ENCODE measurements at regions not wholly inside any gene's neighbourhood (a gene's known extent, or its start where the extent isn't known, plus 50 kb on each side); places are given as distances from the start of the nearest gene placed in this dataset.

DNA sequence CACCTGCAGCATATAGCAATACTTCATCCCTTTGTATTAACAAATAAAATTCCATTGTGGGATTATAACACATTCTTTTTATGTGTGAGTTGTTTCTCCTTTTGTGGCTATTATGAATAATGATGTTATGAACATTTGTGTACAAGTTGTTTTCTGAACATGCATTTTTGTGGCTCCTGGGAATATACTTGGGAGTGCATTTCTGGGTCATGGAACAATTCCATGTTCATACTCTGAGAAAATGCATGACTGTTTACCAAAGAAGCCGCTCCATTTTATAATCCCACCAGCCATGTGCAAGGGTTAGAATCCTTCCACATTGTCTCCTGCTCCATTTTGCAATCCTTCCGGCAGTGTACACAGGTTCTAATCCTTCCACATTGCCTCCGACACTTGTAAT lies 713.8 kb downstream of the TBC1D22A start:
- Mint-ChIP-seq H3K4me3 (no peak overlapping the region), H3K27ac (no peak overlapping the region), H3K27me3 (ENCODE audit: low read depth) (peaks cover 9% of the 10 kb centered on the region), H3K9me3 (peaks cover 9% of the 10 kb centered on the region), H3K36me3 (ENCODE audit: low read depth) (no peaks in the 10 kb centered on the region), H3K4me1 (no peaks in the 10 kb centered on the region)
- TF ChIP-seq, protein P1, sequence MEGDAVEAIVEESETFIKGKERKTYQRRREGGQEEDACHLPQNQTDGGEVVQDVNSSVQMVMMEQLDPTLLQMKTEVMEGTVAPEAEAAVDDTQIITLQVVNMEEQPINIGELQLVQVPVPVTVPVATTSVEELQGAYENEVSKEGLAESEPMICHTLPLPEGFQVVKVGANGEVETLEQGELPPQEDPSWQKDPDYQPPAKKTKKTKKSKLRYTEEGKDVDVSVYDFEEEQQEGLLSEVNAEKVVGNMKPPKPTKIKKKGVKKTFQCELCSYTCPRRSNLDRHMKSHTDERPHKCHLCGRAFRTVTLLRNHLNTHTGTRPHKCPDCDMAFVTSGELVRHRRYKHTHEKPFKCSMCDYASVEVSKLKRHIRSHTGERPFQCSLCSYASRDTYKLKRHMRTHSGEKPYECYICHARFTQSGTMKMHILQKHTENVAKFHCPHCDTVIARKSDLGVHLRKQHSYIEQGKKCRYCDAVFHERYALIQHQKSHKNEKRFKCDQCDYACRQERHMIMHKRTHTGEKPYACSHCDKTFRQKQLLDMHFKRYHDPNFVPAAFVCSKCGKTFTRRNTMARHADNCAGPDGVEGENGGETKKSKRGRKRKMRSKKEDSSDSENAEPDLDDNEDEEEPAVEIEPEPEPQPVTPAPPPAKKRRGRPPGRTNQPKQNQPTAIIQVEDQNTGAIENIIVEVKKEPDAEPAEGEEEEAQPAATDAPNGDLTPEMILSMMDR (IDR thresholded peaks at IDR 0.05; ENCODE audit: unreplicated experiment in 3 of 3) = no peak

DNA sequence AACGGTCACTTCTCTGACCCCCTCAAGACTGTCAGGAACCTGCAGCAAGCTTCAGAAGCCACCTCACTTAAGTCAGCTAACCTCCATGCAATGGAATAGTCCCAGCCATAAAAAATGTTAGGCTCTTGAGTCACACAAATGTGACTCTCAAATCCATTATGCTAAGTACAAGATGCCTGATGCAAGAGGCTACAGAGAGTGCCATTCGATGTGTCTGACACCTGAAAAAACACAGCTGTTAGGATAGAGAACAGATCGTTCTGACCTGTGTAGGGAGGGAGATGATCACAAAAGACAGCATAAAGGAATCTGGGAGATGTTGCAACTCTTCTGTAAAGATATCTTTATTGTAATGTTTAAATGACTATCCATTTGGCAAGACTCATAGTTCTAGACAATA lies 712.4 kb downstream of the TBC1D22A start:
- peaks cover 3% of the 10 kb centered on the region for H3K9me3 Mint-ChIP-seq
- H3K4me1 Mint-ChIP-seq = no peaks in the 10 kb centered on the region
- no peak overlapping the region for H3K4me3 Mint-ChIP-seq
- H3K27me3 Mint-ChIP-seq (ENCODE audit: low read depth) = peaks cover 9% of the 10 kb centered on the region
- TF ChIP-seq, protein P1 (IDR thresholded peaks at IDR 0.05; ENCODE audit: unreplicated experiment in 3 of 3) = no peak
- H3K27ac Mint-ChIP-seq = no peak overlapping the region
- H3K36me3 Mint-ChIP-seq (ENCODE audit: low read depth) = no peaks in the 10 kb centered on the region

DNA sequence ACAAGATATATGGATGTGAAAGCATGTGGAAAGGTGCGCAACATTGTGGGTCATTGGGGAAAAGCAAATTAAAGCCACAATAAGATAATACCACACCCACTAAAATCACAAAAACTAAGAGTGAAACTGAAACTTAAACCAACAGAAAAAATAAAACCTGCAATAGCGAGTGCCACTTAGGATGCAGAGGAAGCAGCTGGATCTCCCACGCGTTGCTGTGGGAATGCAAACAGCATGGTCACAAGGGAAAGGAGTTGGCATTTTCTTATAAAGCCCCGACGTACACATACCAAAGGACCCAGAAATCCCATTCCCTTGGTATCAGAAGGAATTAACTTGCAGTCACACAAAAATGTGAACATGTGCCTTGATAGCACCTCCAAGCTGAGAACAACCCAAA lies 712.0 kb downstream of the TBC1D22A start:
- Mint-ChIP-seq H3K4me1 (no peaks in the 10 kb centered on the region), H3K36me3 (ENCODE audit: low read depth) (no peaks in the 10 kb centered on the region), H3K27ac (no peak overlapping the region), H3K27me3 (ENCODE audit: low read depth) (peaks cover 13% of the 10 kb centered on the region), H3K9me3 (peaks cover 6% of the 10 kb centered on the region), H3K4me3 (no peak overlapping the region)
- TF ChIP-seq, protein P1 (IDR thresholded peaks at IDR 0.05; ENCODE audit: unreplicated experiment in 3 of 3) = no peak

DNA sequence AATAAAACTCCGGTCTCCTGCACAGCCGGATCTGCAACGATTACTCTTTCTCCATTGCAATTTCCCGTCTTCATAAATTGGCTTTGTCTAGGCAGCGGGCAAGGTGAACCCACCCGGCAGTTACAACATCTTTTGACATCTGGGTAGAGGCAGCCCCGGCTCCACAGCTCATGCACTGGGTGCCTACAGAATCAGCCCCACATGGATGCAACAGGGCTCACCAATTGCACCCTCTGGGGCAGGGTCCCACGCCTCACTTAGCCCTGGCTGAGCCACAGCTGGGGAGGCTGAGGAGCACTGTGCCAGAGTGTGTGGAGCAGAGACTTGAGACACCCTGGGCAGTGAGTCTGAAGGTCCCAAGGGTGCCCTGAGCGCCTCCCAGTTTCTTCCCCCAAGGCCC lies 710.2 kb downstream of the TBC1D22A start:
- TF ChIP-seq, protein P1 (IDR thresholded peaks at IDR 0.05; ENCODE audit: unreplicated experiment in 3 of 3) = no peak
- H3K36me3 Mint-ChIP-seq (ENCODE audit: low read depth) = no peaks in the 10 kb centered on the region
- H3K4me1 Mint-ChIP-seq = no peaks in the 10 kb centered on the region
- H3K27ac Mint-ChIP-seq = no peak overlapping the region
- H3K4me3 Mint-ChIP-seq = no peak overlapping the region
- H3K27me3 Mint-ChIP-seq (ENCODE audit: low read depth) = peaks cover 14% of the 10 kb centered on the region
- H3K9me3 Mint-ChIP-seq = peaks cover 10% of the 10 kb centered on the region

DNA sequence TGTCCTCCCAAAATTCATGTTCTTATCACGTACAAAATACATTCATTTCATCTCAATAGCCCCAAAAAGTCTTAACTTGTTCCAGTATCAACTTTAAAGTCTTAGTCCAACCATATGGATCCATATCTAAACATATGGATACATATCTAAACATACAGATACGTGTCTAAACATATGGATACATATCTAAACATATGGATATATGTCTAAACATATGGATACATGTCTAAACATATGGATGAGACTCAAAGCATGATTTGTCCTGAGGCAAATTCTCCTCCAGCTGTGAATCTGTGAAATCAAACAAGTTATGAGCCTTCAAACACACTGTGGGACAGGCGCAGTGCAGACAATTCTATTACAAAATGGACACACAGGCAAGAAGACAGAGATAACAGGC lies 709.0 kb downstream of the TBC1D22A start:
- Mint-ChIP-seq H3K27me3 (ENCODE audit: low read depth) (peaks cover 17% of the 10 kb centered on the region), H3K27ac (no peak overlapping the region), H3K9me3 (peaks cover 19% of the 10 kb centered on the region), H3K36me3 (ENCODE audit: low read depth) (no peaks in the 10 kb centered on the region), H3K4me3 (no peak overlapping the region), H3K4me1 (no peaks in the 10 kb centered on the region)
- TF ChIP-seq, protein P1 (IDR thresholded peaks at IDR 0.05; ENCODE audit: unreplicated experiment in 3 of 3) = no peak

DNA sequence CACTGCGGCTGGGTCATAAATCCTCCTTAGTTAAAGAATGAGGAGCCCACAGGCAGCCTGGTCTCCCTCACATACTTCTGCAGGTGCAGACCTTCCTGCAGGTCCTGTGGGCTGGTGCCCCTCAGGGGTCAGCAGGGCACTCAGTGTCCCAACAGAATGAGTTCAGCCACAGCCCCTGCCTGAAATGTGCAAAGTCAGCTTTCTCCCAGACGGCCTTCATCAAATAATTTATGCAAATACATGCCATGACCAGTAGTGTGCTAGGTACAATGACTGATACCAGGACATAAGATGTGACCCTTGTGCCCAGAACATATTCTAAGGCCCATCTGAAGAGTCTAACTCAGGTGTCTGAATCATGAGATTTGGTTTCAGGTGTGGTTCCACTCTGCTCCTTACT lies 703.4 kb downstream of the TBC1D22A start:
- peaks cover 22% of the 10 kb centered on the region for H3K27me3 Mint-ChIP-seq (ENCODE audit: low read depth)

More for the DNA sequence above, 703.4 kb downstream of the TBC1D22A start:
- TF ChIP-seq, protein P1 (IDR thresholded peaks at IDR 0.05; ENCODE audit: unreplicated experiment in 3 of 3) = no peak
- Mint-ChIP-seq H3K4me3 (no peak overlapping the region), H3K36me3 (ENCODE audit: low read depth) (no peaks in the 10 kb centered on the region), H3K9me3 (peaks cover 38% of the 10 kb centered on the region), H3K27ac (no peak overlapping the region), H3K4me1 (no peaks in the 10 kb centered on the region)

Measured in nephron (organoid).